Nephron progenitor cell (in vitro differentiated cells): ENCODE measurements at regions not wholly inside any gene's neighbourhood (a gene's known extent, or its start where the extent isn't known, plus 50 kb on each side); places are given as distances from the start of the nearest gene placed in this dataset.

Experiments
- DNase-seq: peaks from one replicate; pipeline ENCODE4 v3.0.0; 2021
- H3K27ac Mint-ChIP-seq: 2 replicates; pipeline ENCODE4 v1.8.0; 2021; ENCODE audit warnings: mild to moderate bottlenecking, moderate library complexity, mixed read lengths
- H3K27me3 Mint-ChIP-seq: 2 replicates; pipeline ENCODE4 v1.8.0; 2021; ENCODE audit warnings: mild to moderate bottlenecking, low read depth, mixed read lengths; ENCODE audit not compliant: poor library complexity
- H3K36me3 Mint-ChIP-seq: 2 replicates; pipeline ENCODE4 v1.8.0; 2021; ENCODE audit warnings: low read depth, mixed read lengths
- H3K4me1 Mint-ChIP-seq: 2 replicates; pipeline ENCODE4 v1.8.0; 2021; ENCODE audit warnings: mixed read lengths
- H3K4me3 Mint-ChIP-seq: 2 replicates; pipeline ENCODE4 v1.8.0; 2021; ENCODE audit warnings: mild to moderate bottlenecking, moderate library complexity, mixed read lengths
- H3K9me3 Mint-ChIP-seq: 2 replicates; pipeline ENCODE4 v1.8.0; 2021; ENCODE audit warnings: mild to moderate bottlenecking, moderate library complexity, mixed read lengths
- CTCF ChIP-seq: fragments of 200-600 bp; sonication (generic); IDR thresholded peaks from 2 replicates; pipeline ENCODE4 v1.5.0; 2021; ENCODE audit warnings: antibody characterized with exemption

GRCh38 chr4:189113389-189113888 is 827.2 kb upstream of the FRG1 start:
- TF ChIP-seq CTCF = no peak
- H3K4me3 Mint-ChIP-seq = no peak overlapping the region
- H3K27me3 Mint-ChIP-seq = no peaks in the 10 kb centered on the region
- no peaks in the 10 kb centered on the region for H3K4me1 Mint-ChIP-seq
- peaks cover 3% of the 10 kb centered on the region for H3K9me3 Mint-ChIP-seq
- DNase-seq = no peak
- H3K36me3 Mint-ChIP-seq = no peaks in the 10 kb centered on the region
- H3K27ac Mint-ChIP-seq = no peak overlapping the region

GRCh38 chr4:189117426-189117825 is 823.2 kb upstream of the FRG1 start:
- H3K4me3 Mint-ChIP-seq = no peak overlapping the region

GRCh38 chr4:189121336-189121735 is 819.3 kb upstream of the FRG1 start:
- Mint-ChIP-seq H3K36me3 (no peaks in the 10 kb centered on the region), H3K27ac (no peak overlapping the region), H3K4me3 (no peak overlapping the region), H3K4me1 (no peaks in the 10 kb centered on the region), H3K27me3 (peaks cover 5% of the 10 kb centered on the region), H3K9me3 (peaks cover 7% of the 10 kb centered on the region)
- TF ChIP-seq CTCF = no peak
- DNase-seq = no peak

More at GRCh38 chr4:189117426-189117825, 823.2 kb upstream of the FRG1 start:
- no peak for TF ChIP-seq CTCF
- Mint-ChIP-seq H3K9me3 (peaks cover 7% of the 10 kb centered on the region), H3K4me1 (no peaks in the 10 kb centered on the region), H3K27me3 (no peaks in the 10 kb centered on the region), H3K27ac (no peak overlapping the region), H3K36me3 (no peaks in the 10 kb centered on the region)
- DNase-seq = no peak

GRCh38 chr4:189124149-189124758 is 816.4 kb upstream of the FRG1 start:
- H3K4me3 Mint-ChIP-seq = no peak overlapping the region

GRCh38 chr4:189124791-189125190 is 815.9 kb upstream of the FRG1 start:
- DNase-seq = no peak
- peaks cover 7% of the 10 kb centered on the region for H3K9me3 Mint-ChIP-seq
- no peak overlapping the region for H3K4me3 Mint-ChIP-seq
- no peaks in the 10 kb centered on the region for H3K36me3 Mint-ChIP-seq
- H3K27me3 Mint-ChIP-seq = peaks cover 5% of the 10 kb centered on the region
- H3K27ac Mint-ChIP-seq = no peak overlapping the region
- TF ChIP-seq CTCF = no peak
- no peaks in the 10 kb centered on the region for H3K4me1 Mint-ChIP-seq

More at GRCh38 chr4:189124149-189124758, 816.4 kb upstream of the FRG1 start:
- H3K27ac Mint-ChIP-seq = no peak overlapping the region
- TF ChIP-seq CTCF = peak; percentile 56
- peaks cover 7% of the 10 kb centered on the region for H3K9me3 Mint-ChIP-seq
- no peaks in the 10 kb centered on the region for H3K36me3 Mint-ChIP-seq
- DNase-seq = peak; percentile 33
- H3K27me3 Mint-ChIP-seq = peaks cover 5% of the 10 kb centered on the region
- no peaks in the 10 kb centered on the region for H3K4me1 Mint-ChIP-seq

- TF ChIP-seq CTCF = no peak
- H3K27me3 Mint-ChIP-seq = peaks cover 5% of the 10 kb centered on the region
- H3K4me1 Mint-ChIP-seq = no peaks in the 10 kb centered on the region
- no peak overlapping the region for H3K4me3 Mint-ChIP-seq
- no peaks in the 10 kb centered on the region for H3K36me3 Mint-ChIP-seq
- no peak overlapping the region for H3K27ac Mint-ChIP-seq
- H3K9me3 Mint-ChIP-seq = peaks cover 7% of the 10 kb centered on the region
- no peak for DNase-seq
Observed at GRCh38 chr4:189126040-189126439, 814.6 kb upstream of the FRG1 start.
